NCI-H128 (cell line): ENCODE measurements at regions not wholly inside any gene's neighbourhood (a gene's known extent, or its start where the extent isn't known, plus 50 kb on each side); places are given as distances from the start of the nearest gene placed in this dataset.
"Not testable (repeated sequence)": the region's sequence is repeated elsewhere in the genome, so short reads cannot be mapped to it uniquely, and the experiment has no call there.

Experiments used
- DNase-seq: peaks from one replicate; lab custom pipeline; 2025; ENCODE audit not compliant: unreplicated experiment; lab: John Stamatoyannopoulos, UW

- DNase-seq: no peak
These were observed 249.8 kb downstream of the ACKR3 start for GRCh38 chr2:236819275-236820002.

GRCh38 chr2:236820763-236821344 lies 251.2 kb downstream of the ACKR3 start:
- no peak for DNase-seq

- DNase-seq: no peak
These were observed 253.5 kb downstream of the ACKR3 start for GRCh38 chr2:236823041-236823629.

GRCh38 chr2:236823963-236824362 lies 254.3 kb downstream of the ACKR3 start:
- DNase-seq: no peak

DNA sequence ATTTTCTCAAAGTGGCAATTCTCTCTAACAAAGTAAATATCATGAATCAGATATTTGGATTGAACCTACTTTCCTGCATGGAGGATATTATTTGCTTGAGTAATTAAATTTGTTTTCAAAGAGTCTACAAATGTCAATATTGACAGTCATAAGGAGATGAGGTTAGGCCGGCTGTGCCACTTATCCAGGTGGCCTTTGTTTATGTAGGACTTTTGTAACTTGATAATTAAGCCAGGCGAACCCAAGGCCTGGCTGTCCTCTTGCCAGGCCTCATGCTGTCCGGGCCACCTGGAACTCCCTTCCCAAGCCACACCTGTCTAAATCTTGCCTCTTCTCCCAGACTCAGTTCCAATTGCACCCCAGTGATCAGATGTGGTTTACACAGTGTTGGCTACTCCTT lies 255.2 kb downstream of the ACKR3 start:
- DNase-seq: peak; percentile 50

DNA sequence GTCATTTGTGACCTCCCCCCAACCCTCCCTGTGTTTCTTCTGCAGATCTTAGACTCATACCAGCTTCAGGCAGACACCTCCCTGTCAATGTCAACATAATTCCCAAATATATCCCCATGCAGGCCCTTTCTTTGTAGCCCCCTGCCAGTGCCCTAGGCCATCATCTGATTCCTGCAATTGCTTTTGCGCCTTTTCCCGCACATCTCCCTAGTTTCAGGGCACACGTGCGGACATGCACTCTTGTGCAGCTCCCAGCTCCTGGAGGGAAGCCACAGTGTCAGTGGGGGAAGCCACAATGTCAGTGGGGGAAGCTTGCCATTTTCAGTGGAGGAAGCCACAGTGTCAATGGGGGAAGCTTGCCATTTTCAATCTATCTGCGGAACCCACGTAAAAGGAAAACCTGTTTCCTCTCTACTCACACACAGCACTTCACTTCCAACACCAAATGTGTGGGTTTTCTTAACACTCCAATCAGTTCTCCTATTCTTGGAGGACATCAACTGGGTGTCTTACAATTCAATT lies 256.4 kb downstream of the ACKR3 start:
- DNase-seq: no peak

DNA sequence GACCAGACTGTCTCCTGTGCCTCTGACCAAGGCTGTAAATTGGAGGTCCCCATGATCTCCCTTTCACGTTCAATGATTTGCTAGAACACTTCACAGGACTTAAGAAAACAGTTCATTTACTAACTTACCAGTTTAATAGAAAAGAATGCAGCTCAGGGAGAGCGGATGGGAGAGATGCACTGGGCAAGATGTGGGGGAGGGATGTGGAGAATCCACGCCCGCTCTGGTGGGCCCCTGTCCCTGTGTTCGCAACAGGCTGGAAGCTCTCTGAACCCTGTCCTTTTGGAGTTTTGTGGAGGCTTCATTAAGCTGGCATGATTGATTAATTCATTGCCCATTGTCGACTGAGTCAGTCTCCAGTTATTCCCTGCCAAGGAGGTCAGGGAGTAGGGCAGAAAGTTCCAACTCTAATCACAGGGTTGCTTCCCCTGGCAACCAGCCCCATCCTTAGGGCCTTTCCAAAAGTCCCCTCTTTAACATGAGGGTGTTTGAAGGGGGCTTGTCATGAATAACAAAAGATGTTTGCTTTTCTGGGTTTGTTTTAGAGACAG lies 257.1 kb downstream of the ACKR3 start:
- no peak for DNase-seq

DNA sequence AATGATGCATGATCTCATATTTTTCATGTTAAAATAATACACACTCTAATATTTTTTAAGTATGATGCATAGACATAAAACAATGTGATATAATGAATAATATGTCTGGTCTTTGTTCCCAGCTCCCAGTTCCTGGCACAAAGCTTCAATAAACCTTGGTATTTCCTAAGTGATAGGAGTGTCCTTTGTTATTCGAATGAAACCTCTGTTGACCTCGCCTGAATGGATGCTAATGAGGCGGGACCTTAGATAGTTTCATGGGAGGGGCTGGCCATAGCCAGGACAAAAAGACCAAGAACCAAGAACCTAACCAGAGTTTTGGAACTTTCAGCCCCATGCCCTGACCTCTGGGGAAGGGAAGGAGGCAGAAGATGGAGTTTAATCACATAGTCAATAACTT lies 257.7 kb upstream of the COPS8 start:
- no peak for DNase-seq

GRCh38 chr2:236828820-236829219 lies 256.9 kb upstream of the COPS8 start:
- DNase-seq: no peak

GRCh38 chr2:236830926-236831325 lies 254.8 kb upstream of the COPS8 start:
- no peak for DNase-seq

GRCh38 chr2:236831698-236832097 lies 254.0 kb upstream of the COPS8 start:
- DNase-seq: no peak

DNA sequence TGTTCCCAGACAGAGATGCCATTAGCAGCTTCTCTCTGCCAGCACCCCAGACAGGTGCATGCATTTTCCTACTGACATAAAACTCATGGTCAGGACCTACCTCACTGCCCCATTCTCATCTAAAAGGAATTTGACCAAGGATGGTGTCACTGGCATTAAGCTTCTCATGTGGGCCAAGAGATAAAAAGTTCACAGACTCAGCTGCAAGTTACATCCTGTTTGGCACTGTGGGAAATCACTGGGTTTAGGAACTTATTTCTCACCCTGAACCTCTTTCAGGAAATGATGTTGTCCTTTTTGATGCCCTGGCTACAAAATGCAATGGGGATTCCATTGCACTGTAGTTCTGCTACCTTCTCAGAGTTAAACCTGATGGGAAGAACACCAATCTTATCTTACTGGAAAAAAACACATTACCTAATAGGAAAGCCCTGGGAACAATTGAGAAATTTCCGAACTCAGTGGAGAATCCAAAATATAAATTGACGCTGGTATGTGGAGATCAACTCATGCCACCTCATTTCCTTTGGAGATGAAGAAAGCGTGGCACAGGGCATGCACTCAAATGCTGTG lies 252.1 kb upstream of the COPS8 start:
- DNase-seq: no peak

GRCh38 chr2:236834284-236834683 lies 251.4 kb upstream of the COPS8 start:
- DNase-seq: no peak

DNA sequence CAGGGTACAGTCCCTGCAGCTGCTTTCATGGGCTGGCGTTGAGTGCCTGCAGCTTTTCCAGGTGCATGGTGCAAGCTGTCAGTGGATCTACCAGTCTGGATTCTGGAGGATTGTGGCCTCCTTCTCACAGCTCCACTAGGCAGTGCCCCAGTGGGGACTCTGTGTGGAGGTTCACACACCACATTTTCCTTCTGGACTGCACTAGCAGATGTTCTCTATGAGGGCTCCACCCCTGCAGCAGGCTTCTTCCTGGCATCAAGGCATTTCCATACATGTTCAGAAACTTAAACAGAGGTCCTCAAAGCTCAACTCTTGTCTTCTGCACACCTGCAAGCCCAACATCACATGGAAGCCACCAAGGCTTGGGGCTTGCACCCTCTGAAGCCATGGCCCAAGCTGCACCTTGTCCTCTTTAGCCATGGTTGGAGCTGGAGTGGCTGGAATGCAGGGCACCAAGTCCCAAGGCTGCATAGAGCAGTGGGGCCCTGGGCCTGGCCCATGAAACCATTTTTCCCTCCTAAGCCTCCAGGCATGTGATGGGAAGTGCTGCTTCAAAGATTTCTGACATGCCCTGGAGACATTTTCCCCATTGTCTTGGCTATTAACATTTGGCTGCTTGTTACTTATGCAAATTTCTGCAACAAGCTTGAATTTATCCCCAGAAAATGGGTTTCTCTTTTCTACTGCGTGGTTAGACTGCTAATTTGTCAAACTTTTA lies 250.2 kb upstream of the COPS8 start:
- no peak for DNase-seq

- not testable (repeated sequence) for DNase-seq
These were observed 249.7 kb upstream of the COPS8 start for GRCh38 chr2:236836028-236836427.

- DNase-seq: no peak
These were observed 245.5 kb upstream of the COPS8 start for GRCh38 chr2:236840215-236840614.

- no peak for DNase-seq
These were observed 244.8 kb upstream of the COPS8 start for GRCh38 chr2:236840857-236841256.

DNA sequence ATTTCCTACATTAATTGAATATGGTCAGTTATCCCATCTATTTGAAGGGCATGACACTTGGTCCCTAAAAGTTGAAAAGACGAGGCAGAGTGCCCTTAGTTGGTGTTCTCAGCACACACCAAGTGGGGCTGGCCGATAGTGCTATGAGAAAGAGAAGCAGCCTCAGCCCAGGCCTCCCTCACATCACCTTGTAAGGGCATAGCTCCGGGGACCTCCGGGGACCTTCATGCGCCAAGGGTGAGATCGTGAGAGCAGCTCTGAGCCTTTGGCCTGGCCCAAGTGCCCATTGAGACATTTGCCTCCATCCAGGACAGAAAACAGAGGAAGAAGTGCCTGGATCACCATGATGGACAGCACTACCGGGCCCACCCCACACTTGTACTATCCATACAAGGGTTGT lies 244.3 kb upstream of the COPS8 start:
- no peak for DNase-seq

DNA sequence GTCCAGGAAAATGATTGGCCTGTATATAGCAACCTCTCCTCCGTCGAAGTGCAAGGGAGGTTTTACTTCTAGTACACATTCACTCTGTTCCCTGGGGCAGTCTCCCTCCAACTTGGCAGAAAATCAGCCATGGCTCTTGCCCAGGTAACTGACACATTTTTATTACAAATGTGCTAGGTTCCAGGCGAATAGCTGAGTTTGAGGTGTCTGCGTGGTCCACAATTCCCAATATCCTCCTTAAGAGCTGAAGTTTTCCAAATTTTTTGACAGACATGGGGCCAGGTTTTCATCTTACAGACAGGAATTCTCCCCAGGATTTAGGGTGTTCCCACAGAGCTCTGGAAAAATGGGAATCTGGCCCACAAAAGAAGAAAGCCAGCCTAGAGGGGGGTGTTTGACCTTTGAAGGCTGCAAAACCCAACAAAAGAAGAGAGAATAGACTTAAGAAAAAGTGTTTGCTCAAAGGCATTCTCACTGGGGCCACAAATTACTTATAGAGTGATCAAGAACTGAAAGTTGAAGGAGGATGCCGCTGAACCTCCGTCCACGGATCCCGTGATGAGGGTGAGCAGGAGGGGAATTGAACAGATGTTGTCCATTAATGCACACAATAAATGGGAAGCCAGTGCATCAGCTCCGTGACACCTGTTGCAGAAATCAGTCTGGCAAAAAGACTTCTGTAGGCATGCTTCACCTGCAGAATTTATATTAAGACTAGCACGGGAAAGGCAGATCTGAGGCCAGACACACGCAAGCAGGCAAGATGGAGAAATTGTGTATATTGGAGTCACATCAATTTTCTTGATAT lies 242.3 kb upstream of the COPS8 start:
- no peak for DNase-seq

DNA sequence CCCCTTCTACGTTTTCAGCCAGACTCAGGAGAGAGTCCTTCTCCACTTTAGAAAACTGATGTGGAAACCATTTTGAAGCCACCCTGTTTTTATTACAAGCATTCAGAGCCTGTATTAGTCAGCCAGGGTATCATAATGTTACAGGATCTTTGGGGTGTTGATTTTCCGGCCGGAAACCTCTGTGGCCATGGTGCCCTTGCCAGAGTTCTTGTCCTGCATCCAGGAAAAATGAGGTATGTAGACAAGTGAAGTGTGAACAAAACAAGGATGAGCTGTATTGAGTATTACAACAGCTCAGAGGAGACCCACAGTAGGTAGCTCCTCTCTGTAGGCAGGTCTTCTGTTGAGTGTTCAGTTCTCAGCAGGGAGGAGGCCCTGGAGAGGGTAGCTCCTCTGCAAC lies 241.0 kb upstream of the COPS8 start:
- no peak for DNase-seq
